Fibroblast of skin of right biceps (primary cell): ENCODE measurements at regions not wholly inside any gene's neighbourhood (a gene's known extent, or its start where the extent isn't known, plus 50 kb on each side); places are given as distances from the start of the nearest gene placed in this dataset.
A peak's percentile ranks its signal among the peaks of the same experiment; 100 is the strongest.
"Not testable (repeated sequence)": the region's sequence is repeated elsewhere in the genome, so short reads cannot be mapped to it uniquely, and the experiment has no call there.

Source experiments
- DNase-seq: peaks from one replicate; pipeline ENCODE4 v3.0.0-alpha.2; 2013

- no peak for DNase-seq
These were observed 58.5 kb downstream of the IGLL5 start for GRCh38 chr22:22946131-22946530.

- peak; percentile 83 for DNase-seq
These were observed 61.3 kb downstream of the IGLL5 start for GRCh38 chr22:22948651-22949571.

- no peak for DNase-seq
These were observed 62.3 kb downstream of the IGLL5 start for GRCh38 chr22:22949953-22950352.

- DNase-seq: no peak
These were observed 63.4 kb downstream of the IGLL5 start for GRCh38 chr22:22951035-22951434.

- no peak for DNase-seq
These were observed 65.1 kb downstream of the IGLL5 start for GRCh38 chr22:22952531-22953280.

- DNase-seq: no peak
These were observed 66.2 kb downstream of the IGLL5 start for GRCh38 chr22:22953791-22954190.

GRCh38 chr22:22954656-22955055, 67.0 kb downstream of the IGLL5 start:
- no peak for DNase-seq

GRCh38 chr22:22955276-22955798, 67.7 kb downstream of the IGLL5 start:
- DNase-seq: no peak

- peak; percentile 53 for DNase-seq
These were observed 68.4 kb downstream of the IGLL5 start for GRCh38 chr22:22955866-22956535.

GRCh38 chr22:22957090-22957489, 69.5 kb downstream of the IGLL5 start:
- DNase-seq: no peak

GRCh38 chr22:22958621-22959020, 71.0 kb downstream of the IGLL5 start:
- no peak for DNase-seq

- DNase-seq: peak; percentile 63
These were observed 71.7 kb downstream of the IGLL5 start for GRCh38 chr22:22959147-22959827.

- DNase-seq: no peak
These were observed 72.7 kb downstream of the IGLL5 start for GRCh38 chr22:22960307-22960706.

- no peak for DNase-seq
These were observed 74.0 kb downstream of the IGLL5 start for GRCh38 chr22:22961574-22961973.

- no peak for DNase-seq
These were observed 80.8 kb downstream of the IGLL5 start for GRCh38 chr22:22968366-22968765.

GRCh38 chr22:22972605-22973004, 85.0 kb downstream of the IGLL5 start:
- DNase-seq: not testable (repeated sequence)

GRCh38 chr22:22973336-22973735, 85.7 kb downstream of the IGLL5 start:
- DNase-seq: no peak

- DNase-seq: no peak
These were observed 86.5 kb downstream of the IGLL5 start for GRCh38 chr22:22974156-22974555.

- DNase-seq: no peak
These were observed 87.4 kb downstream of the IGLL5 start for GRCh38 chr22:22974795-22975580.

GRCh38 chr22:22976033-22976922, 88.7 kb downstream of the IGLL5 start:
- DNase-seq: no peak
